MCF 10A (cell line): ENCODE measurements at regions not wholly inside any gene's neighbourhood (a gene's known extent, or its start where the extent isn't known, plus 50 kb on each side); places are given as distances from the start of the nearest gene placed in this dataset.

ENCODE experiments used
- BruUV-seq: library from RNA; stranded (reverse); fragments of 400-500 nt; replicated peaks from 2 replicates; lab custom pipeline; 2021; lab: Mats Ljungman, UMichigan
- CTCF ChIA-PET: fragments of 300-600 bp; sonication (Branson Sonifier 250); formaldehyde crosslinking; extraction: SDS; loops from one replicate; lab custom pipeline; 2021; ENCODE audit warnings: antibody characterized with exemption, inconsistent platforms; lab: Yijun Ruan, JAX
- POLR2A ChIA-PET: fragments of 300-600, 350-650 bp; sonication (Branson Sonifier 250); formaldehyde crosslinking; extraction: SDS; loops from one replicate; lab custom pipeline; 2020; ENCODE audit warnings: antibody characterized with exemption, inconsistent platforms; lab: Yijun Ruan, JAX
- DNase-seq: peaks from one replicate; pipeline ENCODE4 v3.0.0-alpha.2; 2018; ENCODE audit not compliant: unreplicated experiment
- H3K27ac Mint-ChIP-seq: one replicate; pipeline ENCODE4 v1.8.0; 2022; ENCODE audit warnings: mild to moderate bottlenecking, low read depth, mixed read lengths; ENCODE audit not compliant: unreplicated experiment
- H3K27me3 Mint-ChIP-seq: one replicate; pipeline ENCODE4 v1.8.0; 2022; ENCODE audit warnings: mixed read lengths; ENCODE audit not compliant: insufficient read depth, unreplicated experiment
- H3K36me3 Mint-ChIP-seq: one replicate; pipeline ENCODE4 v1.8.0; 2022; ENCODE audit warnings: mild to moderate bottlenecking, moderate library complexity, mixed read lengths; ENCODE audit not compliant: insufficient read depth, unreplicated experiment
- H3K4me1 Mint-ChIP-seq: one replicate; pipeline ENCODE4 v1.8.0; 2022; ENCODE audit warnings: mixed read lengths; ENCODE audit not compliant: insufficient read depth, unreplicated experiment
- H3K4me3 Mint-ChIP-seq: one replicate; pipeline ENCODE4 v1.8.0; 2022; ENCODE audit warnings: mild to moderate bottlenecking, moderate library complexity, mixed read lengths; ENCODE audit not compliant: unreplicated experiment
- H3K9me3 Mint-ChIP-seq: one replicate; pipeline ENCODE4 v1.8.0; 2022; ENCODE audit warnings: mixed read lengths; ENCODE audit not compliant: unreplicated experiment
- intact Hi-C: fragments of 100-400 bp; cut with micrococcal nuclease; formaldehyde crosslinking; loops from 2 replicates; pipeline ENCODE4 v1.14.1; 2022
- TF ChIP-seq, protein P1 (sequence below): fragments of 200-600 bp; IDR thresholded peaks from one replicate; pipeline ENCODE4 v1.8.0; 2022; ENCODE audit warnings: antibody characterized with exemption, mild to moderate bottlenecking; ENCODE audit not compliant: unreplicated experiment

DNA sequence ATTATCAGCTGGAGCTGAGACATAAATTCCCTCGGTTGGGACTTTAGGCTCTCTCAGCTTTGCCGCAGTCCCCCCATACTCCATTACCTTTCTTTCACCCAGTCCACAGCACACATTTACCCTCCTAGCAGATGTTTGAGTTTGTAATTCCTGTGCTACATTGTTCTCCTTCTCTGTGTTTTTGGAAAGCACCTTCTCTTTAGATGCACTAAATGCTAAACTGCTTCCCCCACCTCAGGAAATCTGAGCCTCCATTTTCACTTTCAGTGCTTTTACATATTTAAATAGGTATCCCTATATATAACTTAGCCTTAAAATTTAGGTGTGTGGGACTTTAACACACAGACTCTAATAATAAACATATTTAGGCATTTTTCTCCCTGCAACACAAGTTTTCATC, 356.9 kb downstream of the NFIB start:
- no peak overlapping the region for H3K4me3 Mint-ChIP-seq
- CTCF ChIA-PET = no interaction called here
- no TSS peak for BruUV-seq
- H3K36me3 Mint-ChIP-seq = no peaks in the 10 kb centered on the region
- H3K9me3 Mint-ChIP-seq = no peaks in the 10 kb centered on the region
- H3K27me3 Mint-ChIP-seq = no peaks in the 10 kb centered on the region
- no peaks in the 10 kb centered on the region for H3K4me1 Mint-ChIP-seq
- no peak for DNase-seq
- TF ChIP-seq, protein P1, sequence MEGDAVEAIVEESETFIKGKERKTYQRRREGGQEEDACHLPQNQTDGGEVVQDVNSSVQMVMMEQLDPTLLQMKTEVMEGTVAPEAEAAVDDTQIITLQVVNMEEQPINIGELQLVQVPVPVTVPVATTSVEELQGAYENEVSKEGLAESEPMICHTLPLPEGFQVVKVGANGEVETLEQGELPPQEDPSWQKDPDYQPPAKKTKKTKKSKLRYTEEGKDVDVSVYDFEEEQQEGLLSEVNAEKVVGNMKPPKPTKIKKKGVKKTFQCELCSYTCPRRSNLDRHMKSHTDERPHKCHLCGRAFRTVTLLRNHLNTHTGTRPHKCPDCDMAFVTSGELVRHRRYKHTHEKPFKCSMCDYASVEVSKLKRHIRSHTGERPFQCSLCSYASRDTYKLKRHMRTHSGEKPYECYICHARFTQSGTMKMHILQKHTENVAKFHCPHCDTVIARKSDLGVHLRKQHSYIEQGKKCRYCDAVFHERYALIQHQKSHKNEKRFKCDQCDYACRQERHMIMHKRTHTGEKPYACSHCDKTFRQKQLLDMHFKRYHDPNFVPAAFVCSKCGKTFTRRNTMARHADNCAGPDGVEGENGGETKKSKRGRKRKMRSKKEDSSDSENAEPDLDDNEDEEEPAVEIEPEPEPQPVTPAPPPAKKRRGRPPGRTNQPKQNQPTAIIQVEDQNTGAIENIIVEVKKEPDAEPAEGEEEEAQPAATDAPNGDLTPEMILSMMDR = no peak
- intact Hi-C loops = no loop called here
- no peak overlapping the region for H3K27ac Mint-ChIP-seq
- POLR2A ChIA-PET = interaction anchor here (1.8 kb wide), 1 partner anchor 10 kb away, joined by 8 read pairs; no protein-coding TSS in a partner anchor

DNA sequence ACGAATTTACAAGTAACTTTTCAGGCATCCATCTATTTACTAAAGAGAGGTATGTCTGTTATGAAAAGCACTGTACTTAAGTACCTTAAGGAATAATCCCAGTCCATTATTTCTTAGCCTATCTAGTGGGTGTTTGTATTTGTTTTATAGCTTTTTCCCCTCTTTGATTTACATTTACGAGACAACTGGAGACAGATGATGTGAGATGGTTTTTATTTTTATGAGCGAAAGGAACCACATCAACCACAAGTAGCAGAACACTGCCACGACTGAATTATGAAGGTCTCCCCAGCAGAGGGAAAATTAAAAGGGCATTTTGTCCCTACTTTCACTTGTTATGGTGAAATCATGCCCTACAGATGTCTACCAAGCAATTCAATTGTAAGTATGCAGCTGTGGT, 357.8 kb downstream of the NFIB start:
- Mint-ChIP-seq H3K4me3 (no peak overlapping the region), H3K4me1 (no peaks in the 10 kb centered on the region), H3K36me3 (no peaks in the 10 kb centered on the region), H3K9me3 (no peaks in the 10 kb centered on the region), H3K27ac (no peak overlapping the region), H3K27me3 (no peaks in the 10 kb centered on the region)
- POLR2A ChIA-PET = interaction anchor here (1.8 kb wide), 1 partner anchor 9 kb away, joined by 8 read pairs; no protein-coding TSS in a partner anchor
- DNase-seq = no peak
- TF ChIP-seq, protein P1 = no peak
- no TSS peak for BruUV-seq
- intact Hi-C loops = no loop called here
- CTCF ChIA-PET = interaction anchor here (0.6 kb wide), 1 partner anchor 445 kb away, joined by 3 read pairs; no protein-coding TSS in a partner anchor

DNA sequence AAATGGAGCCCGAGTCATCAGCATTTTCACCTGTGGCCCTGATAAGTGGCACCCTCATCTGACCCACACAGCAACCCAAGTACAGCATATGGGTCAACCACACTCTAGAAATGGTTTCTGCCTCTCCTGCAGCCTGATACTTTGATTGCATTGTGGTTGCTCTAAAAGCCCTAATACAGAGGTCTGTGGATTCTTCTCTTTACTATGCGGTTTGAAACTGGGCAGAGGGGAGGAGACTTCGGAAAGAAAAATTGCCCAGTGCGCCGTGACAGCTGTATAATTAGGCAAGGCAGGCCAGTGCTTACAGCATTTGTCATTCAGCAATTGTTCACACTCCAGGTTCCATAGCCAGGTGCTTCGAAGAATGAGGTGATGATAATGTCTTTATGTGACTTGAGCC, 361.0 kb downstream of the NFIB start:
- no peaks in the 10 kb centered on the region for H3K9me3 Mint-ChIP-seq
- no peak for DNase-seq
- H3K4me1 Mint-ChIP-seq = peaks cover 5% of the 10 kb centered on the region
- H3K36me3 Mint-ChIP-seq = no peaks in the 10 kb centered on the region
- no TSS peak for BruUV-seq
- CTCF ChIA-PET = no interaction called here
- no peak overlapping the region for H3K27ac Mint-ChIP-seq
- H3K27me3 Mint-ChIP-seq = no peaks in the 10 kb centered on the region
- no peak overlapping the region for H3K4me3 Mint-ChIP-seq
- POLR2A ChIA-PET = interaction anchor here (0.9 kb wide), 1 partner anchor 15 kb away, joined by 4 read pairs; no protein-coding TSS in a partner anchor
- intact Hi-C loops = no loop called here
- TF ChIP-seq, protein P1 = no peak

DNA sequence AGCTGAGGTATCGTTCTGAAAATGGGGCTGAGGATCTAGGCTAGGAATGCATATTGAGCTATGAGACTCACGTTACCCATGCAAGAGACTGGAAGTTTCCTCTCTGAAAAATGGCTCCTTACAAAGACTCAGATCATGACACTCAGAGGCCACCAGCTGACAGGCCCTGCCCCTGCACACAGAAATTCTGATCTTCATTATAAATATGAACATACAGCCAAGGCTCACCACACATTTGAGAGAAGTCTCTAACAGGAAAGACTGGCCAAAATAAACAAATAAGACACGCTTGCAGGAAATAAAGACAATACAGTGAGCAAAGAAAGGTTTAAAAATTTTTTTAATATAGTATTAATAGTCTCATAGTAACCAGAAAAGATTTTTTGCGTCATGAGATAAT, 365.9 kb downstream of the NFIB start:
- intact Hi-C loops = loop anchor here (10.0 kb wide), 1 partner anchor 377 kb away; no protein-coding TSS in a partner anchor
- no TSS peak for BruUV-seq
- Mint-ChIP-seq H3K27ac (no peak overlapping the region), H3K4me3 (no peak overlapping the region), H3K4me1 (peaks cover 8% of the 10 kb centered on the region), H3K9me3 (no peaks in the 10 kb centered on the region), H3K27me3 (no peaks in the 10 kb centered on the region), H3K36me3 (no peaks in the 10 kb centered on the region)
- ChIA-PET POLR2A (no interaction called here), CTCF (interaction anchor here (0.6 kb wide), 1 partner anchor 140 kb away, joined by 3 read pairs; no protein-coding TSS in a partner anchor)
- TF ChIP-seq, protein P1 = no peak
- peak; percentile 17 for DNase-seq
